ENCODE measurements at regions not wholly inside any gene's neighbourhood (a gene's known extent, or its start where the extent isn't known, plus 50 kb on each side); places are given as distances from the start of the nearest gene placed in this dataset.
A peak's percentile ranks its signal among the peaks of the same experiment; 100 is the strongest.

- no peak for DNase-seq
Measured at GRCh38 chr12:84740602-84741001, 172.0 kb downstream of the SLC6A15 start.

- DNase-seq = no peak
Measured at GRCh38 chr12:84738481-84738972, 174.1 kb downstream of the SLC6A15 start.

- DNase-seq = no peak
Measured at GRCh38 chr12:84732828-84733340, 179.7 kb downstream of the SLC6A15 start.

GRCh38 chr12:84730561-84731162 lies 181.9 kb downstream of the SLC6A15 start:
- DNase-seq = no peak

GRCh38 chr12:84727961-84728360 lies 184.6 kb downstream of the SLC6A15 start:
- no peak for DNase-seq

- no peak for DNase-seq
Measured at GRCh38 chr12:84726780-84727179, 185.8 kb downstream of the SLC6A15 start.

- DNase-seq = no peak
Measured at GRCh38 chr12:84723988-84724387, 188.6 kb downstream of the SLC6A15 start.

- no peak for DNase-seq
Measured at GRCh38 chr12:84719997-84720396, 192.6 kb downstream of the SLC6A15 start.

- no peak for DNase-seq
Measured at GRCh38 chr12:84718906-84719305, 193.7 kb downstream of the SLC6A15 start.

GRCh38 chr12:84712747-84713146 lies 199.9 kb downstream of the SLC6A15 start:
- DNase-seq = no peak

- DNase-seq = no peak
Measured at GRCh38 chr12:84706374-84706773, 206.2 kb downstream of the SLC6A15 start.

GRCh38 chr12:84704856-84705255 lies 207.7 kb downstream of the SLC6A15 start:
- DNase-seq = no peak

GRCh38 chr12:84702001-84702400 lies 210.6 kb downstream of the SLC6A15 start:
- DNase-seq = no peak

- no peak for DNase-seq
Measured at GRCh38 chr12:84701041-84701440, 211.6 kb downstream of the SLC6A15 start.

GRCh38 chr12:84698576-84699333 lies 213.8 kb downstream of the SLC6A15 start:
- DNase-seq = no peak

- no peak for DNase-seq
Measured at GRCh38 chr12:84696908-84697540, 215.6 kb downstream of the SLC6A15 start.

- DNase-seq = no peak
Measured at GRCh38 chr12:84696281-84696680, 216.3 kb downstream of the SLC6A15 start.

- peak; percentile 78 for DNase-seq
Measured at GRCh38 chr12:84694116-84694515, 218.5 kb downstream of the SLC6A15 start.

GRCh38 chr12:84692071-84692470 lies 220.5 kb downstream of the SLC6A15 start:
- no peak for DNase-seq

GRCh38 chr12:84691266-84691665 lies 221.3 kb downstream of the SLC6A15 start:
- no peak for DNase-seq

- no peak for DNase-seq
Measured at GRCh38 chr12:84689638-84690037, 223.0 kb downstream of the SLC6A15 start.

- no peak for DNase-seq
Measured at GRCh38 chr12:84685379-84685778, 227.2 kb downstream of the SLC6A15 start.

GRCh38 chr12:84676787-84677186 lies 235.8 kb downstream of the SLC6A15 start:
- DNase-seq = no peak

- no peak for DNase-seq
Measured at GRCh38 chr12:84661786-84662185, 250.8 kb downstream of the SLC6A15 start.
